ENCODE measurements at regions not wholly inside any gene's neighbourhood (a gene's known extent, or its start where the extent isn't known, plus 50 kb on each side); places are given as distances from the start of the nearest gene placed in this dataset.

GRCh38 chr9:129363216-129363873 lies 185.3 kb upstream of the IER5L start:
- Histone ChIP-seq H3K4me3 (no peak overlapping the region), H3K4me2 (no peak overlapping the region), H3K79me2 (ENCODE audit: low read depth) (no peaks in the 10 kb centered on the region), H2AFZ (no peak overlapping the region), H3K9me2 (ENCODE audit: insufficient read depth) (no peaks in the 10 kb centered on the region), H4K20me1 (ENCODE audit: insufficient read depth) (no peaks in the 10 kb centered on the region), H3K27me3 (ENCODE audit: insufficient read depth, low read depth) (no peaks in the 10 kb centered on the region), H3K9me3 (ENCODE audit: insufficient read depth, low read depth) (no peaks in the 10 kb centered on the region), H3F3A (ENCODE audit: insufficient read depth, low read depth) (peaks cover 23% of the 10 kb centered on the region), H3K36me3 (ENCODE audit: low read depth) (no peaks in the 10 kb centered on the region), H3K4me1 (replicated peaks; ENCODE audit: insufficient read depth) (peaks cover 25% of the 10 kb centered on the region), H3K27ac (no peak overlapping the region)
- intact Hi-C loops (cut with micrococcal nuclease; ENCODE audit: unreplicated experiment), result loop anchor here (5.0 to 10.0 kb wide), 2 partner anchors 51 to 249 kb away; no protein-coding TSS in a partner anchor
- POLR2A ChIA-PET (ENCODE audit: unreplicated experiment), result no interaction called here
- CTCF ChIA-PET, result no interaction called here
- BruUV-seq (replicated peaks), result no TSS peak
- TF ChIP-seq CTCF (conservative IDR thresholded peaks at IDR 0.05) (no peak), EZH2 (IDR thresholded peaks at IDR 0.05; ENCODE audit: low read depth) (no peak)
- no peak for DNase-seq

GRCh38 chr9:129362287-129363000 lies 184.4 kb upstream of the IER5L start:
- intact Hi-C loops (cut with micrococcal nuclease; ENCODE audit: unreplicated experiment), result loop anchor here (1.0 to 10.0 kb wide), 4 partner anchors 21 to 250 kb away; no protein-coding TSS in a partner anchor
- no peak overlapping the region for H3K27ac ChIP-seq
- ChIA-PET CTCF (interaction anchor here (0.6 kb wide), 1 partner anchor 111 kb away, joined by 4 read pairs; no protein-coding TSS in a partner anchor), POLR2A (ENCODE audit: unreplicated experiment) (interaction anchor here (0.7 kb wide), 1 partner anchor 13 kb away, joined by 4 read pairs; no protein-coding TSS in a partner anchor)
- TF ChIP-seq EZH2 (IDR thresholded peaks at IDR 0.05; ENCODE audit: low read depth) (no peak), CTCF (conservative IDR thresholded peaks at IDR 0.05) (peak; percentile 50)
- H3K9me2 ChIP-seq (ENCODE audit: insufficient read depth), result no peaks in the 10 kb centered on the region
- H3F3A ChIP-seq (ENCODE audit: insufficient read depth, low read depth), result peaks cover 23% of the 10 kb centered on the region
- H3K9me3 ChIP-seq (ENCODE audit: insufficient read depth, low read depth), result no peaks in the 10 kb centered on the region
- no peak overlapping the region for H2AFZ ChIP-seq
- H4K20me1 ChIP-seq (ENCODE audit: insufficient read depth), result no peaks in the 10 kb centered on the region
- peak; percentile 77 to 80 for DNase-seq
- H3K79me2 ChIP-seq (ENCODE audit: low read depth), result no peaks in the 10 kb centered on the region
- H3K36me3 ChIP-seq (ENCODE audit: low read depth), result no peaks in the 10 kb centered on the region
- no TSS peak for BruUV-seq (replicated peaks)
- no peak overlapping the region for H3K4me3 ChIP-seq
- H3K4me2 ChIP-seq, result peak overlapping the region; percentile 41
- H3K4me1 ChIP-seq (replicated peaks; ENCODE audit: insufficient read depth), result peaks cover 25% of the 10 kb centered on the region
- no peaks in the 10 kb centered on the region for H3K27me3 ChIP-seq (ENCODE audit: insufficient read depth, low read depth)

- H3F3A ChIP-seq (ENCODE audit: insufficient read depth, low read depth), result peaks cover 16% of the 10 kb centered on the region
- no peak for DNase-seq
- intact Hi-C loops (cut with micrococcal nuclease; ENCODE audit: unreplicated experiment), result loop anchor here (5.0 to 10.0 kb wide), 2 partner anchors 54 to 251 kb away; no protein-coding TSS in a partner anchor
- H3K36me3 ChIP-seq (ENCODE audit: low read depth), result no peaks in the 10 kb centered on the region
- CTCF ChIA-PET, result interaction anchor here (0.5 kb wide), 1 partner anchor 151 kb away, joined by 3 read pairs; no protein-coding TSS in a partner anchor
- H3K9me3 ChIP-seq (ENCODE audit: insufficient read depth, low read depth), result no peaks in the 10 kb centered on the region
- BruUV-seq (replicated peaks), result no TSS peak
- H3K4me2 ChIP-seq, result no peak overlapping the region
- H3K27me3 ChIP-seq (ENCODE audit: insufficient read depth, low read depth), result no peaks in the 10 kb centered on the region
- TF ChIP-seq CTCF (conservative IDR thresholded peaks at IDR 0.05) (no peak), EZH2 (IDR thresholded peaks at IDR 0.05; ENCODE audit: low read depth) (no peak)
- H3K4me1 ChIP-seq (replicated peaks; ENCODE audit: insufficient read depth), result peaks cover 25% of the 10 kb centered on the region
- no peak overlapping the region for H2AFZ ChIP-seq
- H3K79me2 ChIP-seq (ENCODE audit: low read depth), result no peaks in the 10 kb centered on the region
- H3K27ac ChIP-seq, result no peak overlapping the region
- no peak overlapping the region for H3K4me3 ChIP-seq
- no peaks in the 10 kb centered on the region for H3K9me2 ChIP-seq (ENCODE audit: insufficient read depth)
- no peaks in the 10 kb centered on the region for H4K20me1 ChIP-seq (ENCODE audit: insufficient read depth)
- POLR2A ChIA-PET (ENCODE audit: unreplicated experiment), result interaction anchor here (0.6 kb wide), 1 partner anchor 220 kb away, joined by 3 read pairs; no protein-coding TSS in a partner anchor
Measured at GRCh38 chr9:129361196-129361595, 183.1 kb upstream of the IER5L start.
